ENCODE measurements at regions not wholly inside any gene's neighbourhood (a gene's known extent, or its start where the extent isn't known, plus 50 kb on each side); places are given as distances from the start of the nearest gene placed in this dataset.
"Not testable (repeated sequence)": the region's sequence is repeated elsewhere in the genome, so short reads cannot be mapped to it uniquely, and the experiment has no call there.

DNA sequence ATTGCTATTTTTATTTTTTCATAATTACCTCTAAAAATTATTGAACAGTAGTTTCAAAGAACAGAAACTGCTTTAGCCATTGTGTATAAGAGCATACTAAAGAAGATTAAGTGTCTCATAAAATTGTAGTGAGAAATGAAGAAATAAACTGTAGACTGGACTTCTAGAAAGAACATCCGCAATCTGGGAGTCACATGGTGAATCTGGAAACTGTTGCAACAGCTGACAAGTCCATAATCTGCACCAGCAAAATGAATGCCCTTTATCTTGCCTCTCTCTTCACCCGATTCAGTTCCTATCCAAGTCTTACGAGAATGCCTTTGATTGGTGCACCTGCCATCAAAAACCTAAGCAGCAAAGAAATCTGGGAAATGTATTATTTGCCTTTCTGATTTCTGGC is 312.9 kb downstream of the NAF1 start:
- intact Hi-C loops (cut with DNase I): no loop called here
- no peak for DNase-seq (ENCODE audit: low spot score)

DNA sequence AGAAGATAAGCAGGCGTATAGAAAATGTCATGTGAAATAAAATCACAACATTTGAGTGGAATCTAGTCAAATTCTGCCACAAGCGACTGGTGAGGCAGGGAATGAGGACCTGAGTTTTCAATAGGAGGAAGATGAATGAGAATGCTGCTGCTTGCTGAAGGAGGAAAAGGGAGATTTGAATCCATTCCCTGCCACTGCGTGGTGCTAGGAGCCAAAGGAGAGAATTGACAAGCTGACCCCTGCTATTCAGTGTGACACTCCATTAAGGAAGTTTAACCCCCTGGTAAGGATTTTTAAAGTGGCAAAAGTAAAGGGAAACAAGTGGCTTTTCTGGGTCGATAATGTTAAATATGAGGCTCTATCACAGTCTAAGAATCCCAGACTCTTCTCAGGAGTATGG is 314.0 kb downstream of the NAF1 start:
- DNase-seq (ENCODE audit: low spot score): no peak
- intact Hi-C loops (cut with DNase I): no loop called here

DNA sequence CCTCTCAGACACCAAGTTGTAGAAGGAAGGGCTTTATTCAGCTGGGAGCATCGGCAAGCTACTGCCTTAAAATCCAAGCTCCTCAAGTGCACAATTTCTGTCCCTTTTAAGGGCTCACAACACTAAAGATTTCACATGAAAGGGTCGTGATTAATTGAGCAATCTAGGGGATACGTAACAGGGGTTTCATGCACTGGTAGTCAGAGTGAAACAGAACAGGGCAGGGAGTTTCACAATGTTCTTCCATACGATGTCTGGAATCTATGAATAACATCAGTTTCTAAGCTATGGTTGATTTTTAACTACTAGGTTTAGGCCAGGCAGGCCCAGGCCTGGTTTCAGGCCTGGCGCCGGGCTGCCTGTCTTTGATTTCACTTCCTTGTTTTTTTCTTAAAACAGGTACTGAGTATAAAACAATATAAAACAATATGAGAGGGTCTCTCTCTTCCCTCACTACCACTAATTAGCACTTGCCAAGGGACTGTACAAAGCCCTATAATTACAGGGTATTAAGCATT is 315.4 kb downstream of the NAF1 start:
- not testable (repeated sequence) for DNase-seq (ENCODE audit: low spot score)

DNA sequence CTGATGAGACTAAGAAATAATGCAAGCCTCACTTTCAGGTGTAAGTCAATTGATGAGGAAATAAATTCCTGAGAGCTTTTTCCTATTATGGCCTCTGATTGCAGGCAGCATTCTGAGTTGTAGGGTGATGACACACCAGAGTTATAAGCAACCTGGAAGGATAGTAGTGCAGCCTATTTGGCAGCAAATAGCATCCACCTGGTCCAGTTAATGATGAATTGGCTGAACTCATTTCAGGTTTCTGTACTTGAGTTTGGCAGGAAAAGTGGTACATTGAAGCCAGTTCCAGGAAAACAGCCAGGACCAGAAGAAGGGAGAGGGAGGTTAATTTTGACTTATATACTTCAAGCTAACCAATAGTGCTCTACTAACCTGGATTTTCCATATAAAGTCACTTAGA is 316.8 kb downstream of the NAF1 start:
- DNase-seq (ENCODE audit: low spot score): no peak
- intact Hi-C loops (cut with DNase I): no loop called here

More for the DNA sequence above, 315.4 kb downstream of the NAF1 start:
- intact Hi-C loops (cut with DNase I): not testable (repeated sequence)

DNA sequence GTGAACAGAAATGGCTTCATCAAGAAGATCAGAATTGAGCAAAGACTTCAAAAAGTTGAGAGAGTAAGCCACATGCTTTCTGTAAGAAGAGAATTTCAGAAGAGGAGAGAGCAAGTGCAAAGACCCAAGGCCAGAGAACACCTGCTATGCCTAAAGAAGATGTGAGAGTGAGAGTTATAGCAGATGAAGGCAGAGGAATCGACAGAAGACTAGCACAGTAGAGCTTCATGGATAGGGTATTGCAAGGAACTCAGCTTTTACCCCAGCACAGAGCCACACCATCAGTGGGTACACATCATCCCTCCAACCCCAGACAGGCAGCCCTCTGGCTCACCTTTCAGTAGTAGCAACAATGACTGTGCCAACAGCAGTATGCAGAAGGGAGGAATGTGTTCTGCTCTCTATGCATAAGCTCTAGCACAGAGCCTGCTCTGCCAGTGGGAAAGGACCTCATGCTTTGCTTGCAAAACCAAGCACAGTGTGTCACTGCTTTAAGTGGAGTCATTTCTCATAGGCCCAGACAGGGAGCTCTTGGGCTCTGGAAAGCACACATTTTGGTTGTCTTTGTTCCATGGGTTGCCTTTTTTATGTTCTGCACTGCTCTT is 318.6 kb downstream of the NAF1 start:
- intact Hi-C loops (cut with DNase I): no loop called here
- DNase-seq (ENCODE audit: low spot score): no peak

DNA sequence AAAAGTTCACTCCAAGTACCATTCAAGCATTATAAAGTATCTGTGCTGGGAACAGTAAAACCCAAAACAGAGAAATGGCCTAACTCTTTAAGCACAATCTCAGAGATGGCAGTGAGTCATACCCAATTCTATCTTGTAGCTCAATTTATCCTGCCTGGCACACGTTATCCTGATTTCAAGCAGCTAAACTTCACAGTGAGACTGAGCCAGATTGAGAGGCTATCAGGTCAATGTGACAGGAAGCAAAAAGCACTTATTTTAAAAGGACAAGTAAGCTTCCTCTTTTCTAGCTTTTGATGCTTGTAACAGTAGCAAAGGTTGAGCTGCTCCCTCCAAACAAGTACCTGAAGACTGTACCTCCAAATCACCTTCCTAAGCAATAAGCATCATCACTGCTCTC is 324.9 kb downstream of the NAF1 start:
- intact Hi-C loops (cut with DNase I): no loop called here

DNA sequence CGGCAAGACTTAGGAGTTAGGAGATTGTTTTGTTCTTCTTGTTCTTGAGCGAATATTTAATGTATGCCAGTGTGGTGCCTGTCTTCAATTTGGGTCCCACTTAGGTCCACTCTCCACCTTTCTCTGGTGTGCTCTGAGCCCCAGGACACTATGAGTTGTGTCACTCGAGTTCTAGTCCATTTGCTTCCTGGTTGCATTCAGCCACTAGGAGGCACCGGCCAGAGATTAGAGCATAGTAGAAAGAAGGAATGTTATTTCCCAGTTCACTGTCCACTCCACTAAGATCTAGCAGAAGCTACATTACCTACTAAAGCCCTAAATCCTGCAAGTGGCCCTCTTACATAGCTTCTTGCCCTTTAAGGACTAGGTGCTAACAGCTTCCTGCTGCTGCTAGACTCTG is 326.9 kb downstream of the NAF1 start:
- no peak for DNase-seq (ENCODE audit: low spot score)

More for the DNA sequence above, 324.9 kb downstream of the NAF1 start:
- no peak for DNase-seq (ENCODE audit: low spot score)

DNA sequence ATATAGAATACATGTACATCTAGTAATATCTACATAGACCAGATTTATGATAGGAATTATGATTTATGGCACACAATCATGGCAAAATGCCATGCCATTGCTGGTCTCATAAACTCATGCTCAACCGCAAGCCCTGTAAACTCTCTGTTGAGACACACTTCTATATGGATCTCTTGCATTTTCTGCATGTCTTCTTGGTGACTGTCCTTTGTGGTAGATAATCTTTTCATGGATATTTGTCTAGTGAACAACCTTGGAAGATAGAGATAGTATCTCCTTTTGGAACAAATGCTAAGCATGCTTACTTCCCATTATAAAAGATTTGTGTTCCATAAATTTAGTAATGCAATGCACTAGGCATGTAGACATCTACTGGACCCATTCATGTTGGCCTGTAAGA is 328.0 kb downstream of the NAF1 start:
- no peak for DNase-seq (ENCODE audit: low spot score)
- intact Hi-C loops (cut with DNase I): no loop called here

More for the DNA sequence above, 326.9 kb downstream of the NAF1 start:
- intact Hi-C loops (cut with DNase I): no loop called here

DNA sequence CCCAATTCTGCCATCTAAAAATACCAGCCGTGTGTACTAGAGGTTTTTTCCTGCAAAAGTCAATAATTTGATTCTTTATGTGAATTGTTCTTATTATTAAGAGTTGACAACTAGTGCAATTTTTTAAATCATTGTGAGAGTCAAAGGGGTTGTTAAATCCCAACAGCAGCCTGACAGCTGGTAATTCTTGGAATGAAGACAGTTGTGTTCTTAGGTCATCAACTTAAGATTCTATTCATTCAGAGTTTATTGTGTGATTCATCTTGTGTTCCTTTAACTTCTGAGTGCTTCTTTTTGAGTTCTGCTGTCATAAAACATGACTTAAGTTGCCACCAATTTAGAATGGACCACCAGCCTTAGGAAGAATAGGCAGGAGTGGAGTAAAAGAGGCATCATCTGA is 329.0 kb downstream of the NAF1 start:
- intact Hi-C loops (cut with DNase I): no loop called here
- no peak for DNase-seq (ENCODE audit: low spot score)

DNA sequence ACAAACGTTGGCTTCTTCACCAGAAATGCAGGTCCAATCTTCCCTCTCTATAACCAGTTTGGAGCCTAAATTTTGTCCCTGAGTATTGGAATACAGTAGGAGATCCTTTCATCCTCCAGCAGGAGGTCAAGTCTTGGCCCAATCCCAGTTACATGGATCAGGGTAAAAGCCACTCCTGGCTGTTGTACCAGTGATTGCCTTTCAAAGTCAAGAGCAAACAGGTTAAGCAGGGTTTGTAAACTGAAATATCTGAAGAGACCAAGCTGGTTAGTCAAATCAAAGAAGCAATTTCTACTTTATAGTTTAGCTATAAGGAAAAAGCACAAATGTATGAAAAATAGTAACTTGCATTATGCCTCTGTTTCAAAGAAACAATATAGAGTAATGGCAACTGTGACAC is 329.4 kb downstream of the NAF1 start:
- DNase-seq (ENCODE audit: low spot score): no peak
- intact Hi-C loops (cut with DNase I): no loop called here

DNA sequence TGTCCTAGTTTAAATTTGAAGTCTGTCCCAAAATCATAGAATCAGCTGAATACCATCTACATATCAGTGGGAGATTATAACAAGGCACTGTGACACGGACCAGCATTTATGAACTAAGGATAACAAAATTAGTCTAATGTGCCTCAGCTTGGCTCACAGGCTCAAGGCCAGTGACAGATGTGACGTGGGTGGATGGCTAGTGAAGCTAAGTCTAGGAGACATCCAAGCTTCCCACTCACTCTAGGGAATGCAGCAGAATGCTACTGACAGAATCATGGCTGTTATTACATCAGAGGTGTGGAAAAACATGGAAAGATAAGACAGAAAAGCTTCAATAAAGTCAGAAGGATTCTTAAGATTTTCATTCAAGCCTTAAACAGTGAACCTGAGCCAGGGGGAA is 329.9 kb downstream of the NAF1 start:
- no peak for DNase-seq (ENCODE audit: low spot score)
- intact Hi-C loops (cut with DNase I): no loop called here

DNA sequence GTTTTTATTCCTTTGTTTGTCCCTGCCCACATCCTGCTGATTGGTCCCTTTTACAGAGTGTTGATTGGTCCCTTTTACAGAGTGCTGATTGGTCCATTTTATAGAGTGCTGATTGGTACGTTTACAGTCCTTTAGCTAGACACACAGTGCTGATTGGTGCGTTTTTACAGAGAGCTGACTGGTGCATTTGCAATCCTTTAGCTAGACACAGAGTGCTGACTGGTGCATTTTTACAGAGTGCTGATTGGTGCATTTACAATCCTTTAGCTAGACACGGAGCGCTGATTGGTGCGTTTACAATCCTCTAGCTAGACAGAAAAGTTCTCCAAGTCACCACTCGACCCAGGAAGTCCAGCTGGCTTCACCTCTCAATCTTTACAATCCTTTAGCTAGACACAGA is 330.4 kb downstream of the NAF1 start:
- DNase-seq (ENCODE audit: low spot score); intact Hi-C loops (cut with DNase I): not testable (repeated sequence)

DNA sequence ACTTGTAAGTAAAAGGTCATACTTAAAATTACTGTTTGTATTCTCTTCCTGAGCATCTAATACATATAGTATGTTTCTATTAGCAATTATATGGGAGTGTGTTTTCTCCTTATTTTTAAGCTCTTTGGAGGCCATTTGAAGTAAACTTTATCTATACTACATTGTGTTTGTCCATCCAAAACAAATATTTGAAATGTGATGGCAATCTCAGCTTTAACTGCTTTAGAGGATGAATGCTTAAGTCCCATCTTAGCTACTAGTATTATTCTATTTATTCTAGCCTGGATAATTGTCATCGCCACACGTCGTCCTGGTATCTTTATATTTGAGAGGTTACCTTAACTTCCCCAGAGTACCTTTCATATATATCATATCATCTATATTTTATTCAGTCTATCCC is 335.8 kb downstream of the NAF1 start:
- intact Hi-C loops (cut with DNase I): no loop called here
- no peak for DNase-seq (ENCODE audit: low spot score)

DNA sequence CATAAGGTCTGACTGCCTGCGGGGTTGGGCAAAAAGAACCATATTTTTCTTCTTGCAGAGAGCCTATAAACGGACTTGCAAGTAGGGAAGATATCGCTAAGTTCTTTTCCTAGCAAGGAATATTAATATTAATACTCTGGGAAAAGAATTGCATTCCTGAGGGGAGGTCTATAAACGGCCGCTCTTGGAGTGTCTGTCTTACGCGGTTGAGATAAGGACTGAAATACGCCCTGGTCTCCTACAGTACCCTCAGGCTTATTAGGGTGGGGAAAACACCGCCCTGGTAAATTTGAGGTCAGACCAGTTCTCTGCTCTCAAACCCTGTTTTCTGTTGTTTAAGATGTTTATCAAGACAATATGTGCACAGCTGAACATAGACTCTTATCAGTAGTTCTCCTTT is 349.3 kb downstream of the NAF1 start:
- intact Hi-C loops (cut with DNase I); DNase-seq (ENCODE audit: low spot score): not testable (repeated sequence)

DNA sequence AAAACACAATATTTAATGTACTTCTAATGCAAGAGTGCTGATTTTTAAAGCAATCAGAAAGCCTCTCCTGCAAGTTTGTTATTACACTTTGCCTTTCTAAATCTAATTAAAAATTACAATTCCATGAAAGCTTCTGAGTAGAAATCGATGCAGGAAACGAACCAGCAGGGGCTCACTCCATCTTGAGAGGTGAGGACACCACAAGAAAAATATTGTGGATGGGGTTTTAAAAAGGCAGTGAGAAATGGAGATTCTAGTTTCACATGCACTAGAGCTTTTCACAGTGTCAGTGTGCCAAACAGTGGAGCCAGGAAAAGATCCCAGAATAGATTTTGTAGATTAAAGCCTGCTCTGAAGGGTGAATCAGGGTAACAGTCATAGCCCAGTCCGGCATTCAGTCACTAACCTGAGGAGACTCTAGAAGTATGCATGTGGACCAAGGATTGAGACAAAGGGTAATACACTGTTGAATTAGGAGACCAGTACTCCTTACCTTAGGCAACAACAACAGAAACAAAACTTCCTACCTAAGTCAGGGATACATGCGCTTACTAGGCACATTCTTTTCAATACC is 362.3 kb downstream of the NAF1 start:
- no peak for DNase-seq (ENCODE audit: low spot score)
- intact Hi-C loops (cut with DNase I): no loop called here

DNA sequence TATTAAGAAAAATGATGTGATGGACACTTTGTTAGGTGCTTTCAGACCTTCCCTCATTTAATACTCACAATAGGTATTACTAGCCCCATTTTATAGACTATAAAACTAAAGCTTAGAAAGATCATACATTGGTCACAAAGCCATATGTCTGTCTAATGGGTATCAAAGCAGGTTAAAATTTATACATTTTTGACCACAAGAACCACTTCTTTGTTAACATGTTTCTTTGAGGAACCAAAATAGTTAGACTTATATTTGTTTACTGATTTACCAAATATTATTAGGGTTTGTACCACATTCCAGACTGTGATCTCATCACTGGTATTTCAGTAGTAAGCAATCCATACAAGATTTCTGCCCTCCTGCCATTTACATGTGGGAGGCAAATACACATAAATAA is 363.3 kb downstream of the NAF1 start:
- DNase-seq (ENCODE audit: low spot score): no peak
- intact Hi-C loops (cut with DNase I): no loop called here

DNA sequence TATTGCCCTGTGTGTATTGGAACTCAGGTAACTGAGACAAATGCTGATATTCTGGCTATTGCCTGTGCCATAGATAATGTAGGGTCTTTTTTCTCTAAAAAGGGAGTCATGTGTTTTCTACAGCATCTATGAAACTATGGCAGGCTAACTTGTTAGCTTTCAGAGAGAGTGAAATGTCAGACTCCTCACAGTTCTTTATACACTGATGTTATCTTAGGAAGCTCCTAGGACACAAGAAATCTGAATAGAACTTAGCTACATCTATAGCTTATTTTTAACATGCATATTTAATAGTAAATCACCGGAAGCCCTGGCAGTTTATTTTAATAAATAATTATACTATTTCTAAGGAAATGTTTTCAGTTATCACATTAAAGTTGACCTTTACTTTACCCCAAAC is 369.6 kb downstream of the NAF1 start:
- intact Hi-C loops (cut with DNase I): no loop called here
- no peak for DNase-seq (ENCODE audit: low spot score)

DNA sequence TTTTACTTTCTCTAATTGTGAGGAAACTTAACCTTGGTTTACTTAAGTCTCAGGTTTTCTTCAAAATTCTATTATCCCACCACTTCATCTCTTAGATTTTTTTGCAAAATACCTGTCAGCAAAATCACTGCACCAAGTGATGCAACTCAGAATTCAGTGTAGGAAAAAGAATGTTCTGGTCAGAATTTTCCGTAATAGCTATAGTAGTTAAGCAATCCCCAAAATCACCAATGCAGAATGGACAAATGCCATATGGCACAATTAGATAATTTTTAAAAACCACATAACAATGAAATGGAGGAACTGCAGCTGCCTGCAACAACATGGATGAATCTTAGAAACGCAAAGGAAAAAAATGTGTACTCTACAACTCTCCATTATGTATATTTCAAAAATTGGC is 373.1 kb downstream of the NAF1 start:
- no peak for DNase-seq (ENCODE audit: low spot score)

DNA sequence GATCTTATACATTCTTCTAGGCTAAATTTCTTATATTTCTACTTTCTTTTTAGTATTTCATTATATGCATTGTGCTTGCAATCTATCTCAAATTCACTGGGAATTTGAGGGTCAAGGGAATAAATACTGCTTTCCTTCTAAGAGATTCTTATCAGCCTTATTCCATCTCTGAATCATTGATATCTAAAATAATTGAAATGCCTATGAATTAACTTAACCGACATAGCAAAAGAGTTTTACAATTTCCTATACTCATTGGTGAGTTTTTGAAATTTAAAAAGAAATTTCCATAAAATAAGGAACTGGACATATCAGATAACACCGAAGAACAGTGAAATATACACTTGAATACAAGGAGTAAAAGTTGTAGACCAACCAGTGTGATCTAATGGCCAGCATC is 373.7 kb downstream of the NAF1 start:
- no peak for DNase-seq (ENCODE audit: low spot score)
- intact Hi-C loops (cut with DNase I): no loop called here

More for the DNA sequence above, 373.1 kb downstream of the NAF1 start:
- intact Hi-C loops (cut with DNase I): no loop called here

DNA sequence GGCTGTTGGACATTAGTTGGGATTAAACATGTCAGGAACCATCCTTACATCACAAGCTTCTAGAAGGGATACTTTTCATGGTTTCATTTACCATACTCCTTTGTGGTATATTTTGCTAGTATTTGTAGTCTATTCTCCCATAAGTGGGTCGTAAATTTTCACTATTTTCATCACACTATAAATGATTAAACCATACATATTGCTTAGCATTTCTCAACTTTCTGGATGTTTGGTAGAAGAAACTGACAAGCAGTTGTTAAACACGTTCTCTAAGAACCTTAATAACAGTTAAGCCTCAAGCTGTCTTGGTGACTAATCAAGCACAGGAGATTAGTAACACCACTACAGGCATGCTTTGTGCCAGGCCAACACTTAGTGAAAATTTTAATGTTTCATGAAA is 375.5 kb downstream of the NAF1 start:
- DNase-seq (ENCODE audit: low spot score): no peak

DNA sequence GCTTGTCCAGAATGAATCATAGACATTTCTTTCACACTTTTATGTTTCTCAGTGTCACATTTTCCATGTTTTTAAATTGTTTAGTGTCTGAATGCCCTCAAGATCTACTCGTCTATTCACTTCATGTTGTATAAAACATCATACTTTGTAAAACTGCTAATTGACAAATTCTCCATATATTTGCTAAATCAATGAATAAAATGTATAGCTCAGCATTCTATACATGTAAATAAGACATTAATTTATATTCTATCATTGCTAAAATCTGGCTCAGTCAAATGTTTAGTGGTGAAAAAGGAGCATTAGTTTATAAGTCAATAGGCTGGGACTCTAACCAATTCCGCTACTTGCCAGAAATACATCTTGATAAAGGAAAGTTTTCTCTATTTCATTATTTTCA is 379.6 kb downstream of the NAF1 start:
- intact Hi-C loops (cut with DNase I): no loop called here
- DNase-seq (ENCODE audit: low spot score): no peak

More for the DNA sequence above, 375.5 kb downstream of the NAF1 start:
- intact Hi-C loops (cut with DNase I): no loop called here

Data from cardiac septum (tissue), 1 donor.